GM21526 (cell line): ENCODE measurements at regions not wholly inside any gene's neighbourhood (a gene's known extent, or its start where the extent isn't known, plus 50 kb on each side); places are given as distances from the start of the nearest gene placed in this dataset.
"Not testable (repeated sequence)": the region's sequence is repeated elsewhere in the genome, so short reads cannot be mapped to it uniquely, and the experiment has no call there.

Experiments
- ATAC-seq: cut with Tn5 transposase; IDR thresholded peaks from one replicate; pipeline ENCODE4 v1.9.1; 2021; ENCODE audit warnings: moderate library complexity; ENCODE audit not compliant: unreplicated experiment, low FRiP score

DNA sequence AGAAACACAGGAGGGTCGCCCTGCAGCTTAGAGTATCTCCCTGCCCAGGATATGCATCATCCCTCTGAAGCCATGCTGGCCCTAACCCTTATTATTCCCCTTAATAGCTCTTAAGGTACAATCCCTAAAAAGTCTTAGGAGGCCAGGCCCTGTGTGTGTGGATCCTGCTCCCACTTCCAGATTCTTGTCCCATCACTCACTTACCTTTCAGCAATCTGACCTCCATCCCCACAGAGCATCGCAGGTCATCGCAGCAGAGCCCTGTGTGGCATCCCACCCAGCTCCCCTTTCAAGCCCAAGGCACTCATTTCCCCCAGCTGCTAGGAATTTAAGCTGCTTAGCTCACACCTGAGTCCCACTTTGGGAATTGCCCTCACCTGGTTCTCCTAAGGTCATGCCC, 223.8 kb upstream of the SMLR1 start:
- ATAC-seq, result no peak

DNA sequence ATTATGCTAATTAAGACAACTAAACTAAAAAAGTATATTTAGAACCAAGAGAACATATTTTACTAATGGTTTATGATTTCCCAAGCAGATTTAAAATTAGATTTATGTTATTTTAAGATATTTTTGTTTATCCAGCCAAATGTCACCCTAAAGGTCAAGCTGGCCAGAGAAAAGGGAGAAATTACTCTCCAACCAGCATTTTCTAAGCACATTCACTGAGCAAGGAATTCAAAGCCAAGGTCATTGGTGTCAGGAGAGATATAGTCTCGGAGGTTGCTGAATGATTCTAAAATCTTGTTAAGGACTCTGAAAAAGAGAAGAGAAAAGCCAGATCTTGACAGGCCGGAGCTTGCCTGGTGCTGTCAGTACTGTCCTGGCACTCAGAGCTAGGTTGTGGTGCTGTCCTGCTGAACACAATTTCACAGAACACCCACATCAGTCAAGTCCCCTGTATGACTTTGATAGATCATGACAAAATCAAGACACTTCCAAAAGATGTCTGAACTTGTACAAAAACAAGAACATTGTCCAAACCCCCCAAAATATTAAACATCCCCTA, 222.3 kb upstream of the SMLR1 start:
- ATAC-seq, result no peak

DNA sequence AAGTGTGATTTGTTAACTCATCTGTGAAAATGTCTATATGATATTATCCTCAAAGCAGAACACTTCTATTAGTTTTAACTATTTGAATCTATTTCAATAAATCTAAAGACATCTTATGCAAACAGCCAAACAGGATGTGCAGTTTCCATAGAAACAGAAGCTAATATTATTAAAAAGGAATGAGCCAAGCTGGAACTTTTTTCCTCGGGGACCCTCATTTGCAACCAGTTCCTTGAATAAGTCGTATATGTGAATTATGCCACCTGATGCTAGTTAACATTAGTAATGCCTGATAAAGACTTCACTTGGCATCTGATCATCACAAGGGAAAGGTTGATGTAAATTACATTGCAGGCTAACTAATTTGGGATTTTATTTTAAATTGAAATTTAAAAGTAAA, 216.9 kb upstream of the SMLR1 start:
- ATAC-seq, result no peak

DNA sequence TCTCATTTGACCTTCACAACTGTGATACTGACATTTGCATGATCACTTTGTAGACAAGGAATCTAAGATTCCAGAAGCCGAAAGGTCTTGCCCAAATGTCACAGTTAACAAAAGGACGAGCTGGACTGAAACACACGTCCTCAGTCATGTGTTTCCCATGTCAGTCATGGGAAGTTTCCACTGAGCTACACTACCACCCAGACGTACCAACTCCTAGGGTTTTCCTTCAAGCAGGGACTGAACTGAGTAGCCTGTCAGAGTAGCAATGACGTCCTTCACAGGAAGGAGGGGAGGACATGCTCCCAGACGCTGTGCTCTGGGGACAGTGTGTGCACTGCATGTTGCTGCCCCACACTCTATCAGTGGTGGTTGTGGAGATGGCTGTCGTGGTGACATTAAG, 215.8 kb upstream of the SMLR1 start:
- no peak for ATAC-seq

DNA sequence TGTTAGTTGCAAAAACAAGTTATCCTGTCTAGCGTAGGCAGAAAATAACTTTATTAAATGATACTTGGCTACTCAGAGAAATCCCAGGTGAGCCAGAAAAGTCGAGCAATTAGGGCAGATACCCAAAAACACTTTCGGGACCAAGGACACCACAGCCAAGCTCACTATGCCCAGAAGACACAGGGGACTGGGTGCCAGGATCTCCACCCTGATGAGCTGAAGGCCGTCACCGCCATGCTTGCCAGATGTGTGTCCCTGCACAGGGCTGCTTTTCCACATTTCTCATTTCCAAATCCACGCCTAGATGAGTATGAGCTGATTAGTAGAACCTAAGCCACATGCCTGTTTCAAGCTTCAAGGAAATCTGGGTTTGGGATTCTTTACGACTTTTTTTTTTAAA, 214.0 kb upstream of the SMLR1 start:
- no peak for ATAC-seq

DNA sequence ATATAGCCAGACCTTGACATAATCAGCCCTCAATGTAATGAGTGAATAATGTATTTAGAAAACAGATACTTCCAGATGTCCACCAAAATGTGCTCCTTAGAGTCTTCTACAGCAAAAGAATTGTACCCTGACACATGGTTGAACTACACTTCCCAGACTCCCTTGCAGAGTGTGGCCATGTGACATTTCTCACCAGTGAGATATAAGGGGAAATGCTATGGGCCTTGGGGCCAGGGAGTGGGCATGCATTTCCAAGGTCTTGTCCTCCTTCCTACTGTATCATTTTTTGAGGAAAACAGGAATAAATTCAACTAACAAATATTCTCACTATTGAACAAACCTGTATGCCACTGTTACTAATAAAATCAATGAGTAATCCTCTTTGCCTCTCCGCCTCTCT, 211.4 kb upstream of the SMLR1 start:
- ATAC-seq, result no peak

DNA sequence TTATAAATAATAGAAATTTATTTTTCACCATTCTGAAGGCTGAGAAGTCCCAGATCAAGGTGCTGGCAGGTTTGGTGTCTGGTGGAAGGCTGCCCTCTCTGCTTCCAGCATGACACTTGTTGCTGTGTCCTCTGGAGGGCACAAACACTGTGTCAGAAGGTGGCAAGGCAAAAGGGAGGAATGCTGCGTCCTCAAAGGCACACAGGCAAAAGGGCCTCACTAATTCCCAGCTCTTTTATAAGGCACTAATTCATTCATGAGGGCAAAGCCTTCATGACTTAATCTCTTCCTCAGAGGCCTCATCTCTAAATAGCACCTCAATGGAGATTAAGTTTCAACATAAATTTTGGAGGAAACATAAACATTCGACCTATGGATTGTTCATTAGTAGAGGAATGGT, 209.5 kb upstream of the SMLR1 start:
- no peak for ATAC-seq

DNA sequence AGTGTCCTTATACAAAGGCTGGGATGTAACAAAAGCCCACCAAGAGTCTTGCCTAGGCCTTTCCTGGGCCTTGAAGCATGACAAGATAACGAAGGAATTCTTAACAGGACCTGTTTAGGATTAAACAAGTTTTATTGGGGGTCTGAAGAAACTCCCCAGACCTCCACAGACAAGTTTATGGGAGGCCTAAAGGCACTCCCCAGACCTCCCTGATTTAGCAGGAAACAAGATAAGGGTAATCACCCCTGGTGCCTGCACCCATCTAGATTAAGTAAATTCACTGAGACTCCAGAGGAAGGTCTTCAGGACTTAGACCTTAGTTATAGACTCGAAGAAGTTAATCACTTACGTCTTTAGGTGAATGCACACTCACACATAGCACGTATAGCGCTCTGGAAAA, 208.4 kb upstream of the SMLR1 start:
- not testable (repeated sequence) for ATAC-seq

DNA sequence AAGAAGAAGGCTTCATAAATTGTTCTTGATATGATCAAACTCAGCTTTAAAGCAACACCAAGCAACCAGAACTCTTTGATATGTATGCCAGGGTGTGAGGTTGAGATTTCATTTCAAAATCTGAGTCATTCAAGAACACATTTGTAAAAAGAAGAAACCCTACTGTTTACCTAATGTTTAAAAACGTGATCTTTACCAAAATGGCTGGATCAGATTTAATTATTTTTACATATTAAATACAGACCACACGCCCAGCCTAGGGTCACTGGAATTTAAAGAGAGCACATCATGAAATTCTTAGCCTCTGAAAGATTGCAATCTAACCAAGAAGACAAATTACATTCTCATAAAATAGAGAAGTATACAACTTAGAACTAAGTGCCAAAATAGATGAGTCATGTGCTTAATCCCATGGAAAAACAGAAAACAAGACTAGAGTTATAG, 206.8 kb upstream of the SMLR1 start:
- no peak for ATAC-seq

DNA sequence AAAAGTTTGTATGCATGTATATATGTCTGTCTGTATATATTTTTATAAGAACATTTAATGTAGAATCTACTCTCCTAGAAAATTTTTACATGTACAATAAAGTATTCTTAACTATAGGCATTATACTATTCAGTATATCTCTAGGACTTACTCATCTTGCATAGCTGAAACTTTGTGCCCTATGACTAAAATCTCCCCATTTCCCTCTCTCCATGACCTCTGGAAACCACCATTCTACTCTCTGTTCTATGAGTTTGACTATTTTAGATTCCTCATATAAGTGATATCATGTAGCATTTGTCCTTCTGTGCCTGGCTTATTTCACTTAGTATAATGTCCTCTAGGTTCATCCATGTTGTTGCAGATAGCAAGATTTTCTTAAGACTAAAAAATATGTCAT, 205.1 kb upstream of the SMLR1 start:
- no peak for ATAC-seq

DNA sequence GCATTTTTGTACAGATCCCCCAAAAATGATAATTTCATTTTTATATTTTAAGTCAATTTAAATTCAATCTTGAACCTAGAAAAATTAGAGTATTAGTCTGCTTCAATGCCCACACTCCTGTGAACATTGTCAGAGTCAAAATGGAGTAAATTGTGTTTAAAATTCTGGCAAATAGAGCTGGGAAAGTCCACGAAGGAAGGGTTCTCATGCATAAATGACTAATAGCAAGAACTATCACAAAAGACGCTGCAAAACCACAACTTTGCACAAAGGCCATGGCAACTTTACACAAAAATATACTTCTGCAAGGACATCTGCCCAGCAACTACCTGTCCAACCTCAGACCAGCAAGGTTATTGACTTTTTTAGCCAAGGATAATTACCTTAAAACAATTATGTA, 203.2 kb upstream of the SMLR1 start:
- peak; percentile 43 for ATAC-seq

DNA sequence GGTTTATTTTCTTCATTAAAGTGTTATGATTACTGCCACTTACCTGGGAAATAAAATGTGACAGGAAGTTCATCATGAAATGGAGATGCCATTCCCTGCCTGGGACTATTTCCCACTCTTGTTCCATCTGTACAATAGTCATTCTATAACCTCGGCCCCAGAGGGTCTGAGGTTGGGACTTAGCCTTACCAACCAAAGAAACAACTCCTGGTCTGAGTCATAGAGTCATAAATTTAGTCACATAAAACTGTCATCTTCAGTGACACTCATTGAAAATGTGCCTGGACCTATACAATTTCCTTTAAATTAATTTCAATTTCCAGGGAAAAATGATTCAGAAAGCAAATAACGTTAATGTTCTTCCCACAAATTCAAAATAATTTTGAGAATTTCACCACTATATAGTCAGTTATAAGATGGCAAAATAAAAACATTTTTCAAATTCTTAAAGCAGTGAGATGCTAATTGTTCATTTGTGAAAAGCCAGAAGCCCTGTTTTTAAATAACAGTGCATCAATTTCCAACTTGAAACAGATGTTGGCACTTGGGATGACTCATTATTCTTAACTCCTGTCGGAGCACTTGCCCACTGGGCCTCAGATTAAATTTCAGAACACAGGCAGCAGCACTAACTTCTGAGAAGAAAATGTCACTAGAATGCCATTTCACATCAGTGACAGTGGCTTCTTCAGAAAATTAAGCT, 201.2 kb upstream of the SMLR1 start:
- peak; percentile 72 for ATAC-seq

DNA sequence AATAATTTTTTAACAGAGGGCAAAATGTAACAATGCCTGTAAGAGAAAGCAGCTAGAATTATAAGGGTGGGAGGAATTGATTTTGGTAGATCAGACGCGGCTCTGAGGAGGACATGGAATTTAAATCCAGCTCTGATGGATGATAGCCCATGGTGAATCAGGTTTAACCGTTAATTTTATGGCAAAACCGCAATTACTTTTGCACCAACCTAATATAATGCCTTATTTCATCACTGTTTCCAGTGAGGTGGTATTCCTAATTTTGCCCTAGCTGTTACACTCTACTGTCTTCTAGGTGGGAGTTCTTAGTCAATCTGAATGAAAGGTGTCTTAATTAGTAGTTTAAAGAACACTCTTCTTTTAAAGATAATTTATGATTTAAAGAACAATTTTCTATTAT, 198.3 kb upstream of the SMLR1 start:
- no peak for ATAC-seq

DNA sequence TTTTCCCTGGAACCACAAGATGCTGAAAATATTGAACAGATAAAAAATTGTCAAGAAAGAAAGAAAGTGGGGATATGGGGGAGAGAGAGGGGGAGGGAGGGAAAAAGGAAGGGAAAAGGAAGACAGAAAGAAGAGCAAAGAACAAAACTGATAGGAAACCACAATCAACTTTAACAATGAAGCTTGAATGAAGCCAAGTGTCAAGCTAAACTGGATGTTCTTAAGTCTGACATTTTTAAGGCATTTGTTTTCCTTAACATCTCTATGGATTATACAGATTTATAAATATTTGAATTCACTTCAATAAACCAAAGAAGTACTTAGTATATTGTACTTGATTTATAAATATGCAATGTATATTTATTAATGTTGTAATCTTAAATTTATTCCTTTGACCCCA, 197.6 kb upstream of the SMLR1 start:
- ATAC-seq, result no peak

DNA sequence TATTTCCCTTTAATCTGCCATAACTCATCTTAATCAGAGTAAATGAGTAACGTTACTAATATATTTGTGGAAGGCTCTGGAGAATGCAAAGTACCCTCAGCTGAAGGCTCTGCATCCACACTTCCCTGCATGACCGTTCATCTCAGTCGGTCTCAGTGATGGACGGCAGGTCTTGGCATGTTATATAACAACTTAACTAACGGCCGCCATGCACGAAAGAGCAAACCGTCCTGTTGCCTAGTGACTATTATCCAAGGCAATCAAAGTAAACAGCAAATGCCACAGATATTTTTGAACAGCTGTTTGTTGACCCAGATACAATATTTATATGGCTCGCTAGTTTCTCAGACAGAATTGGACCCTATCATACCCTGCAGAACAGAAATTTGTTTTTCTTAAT, 194.9 kb upstream of the SMLR1 start:
- ATAC-seq, result no peak

DNA sequence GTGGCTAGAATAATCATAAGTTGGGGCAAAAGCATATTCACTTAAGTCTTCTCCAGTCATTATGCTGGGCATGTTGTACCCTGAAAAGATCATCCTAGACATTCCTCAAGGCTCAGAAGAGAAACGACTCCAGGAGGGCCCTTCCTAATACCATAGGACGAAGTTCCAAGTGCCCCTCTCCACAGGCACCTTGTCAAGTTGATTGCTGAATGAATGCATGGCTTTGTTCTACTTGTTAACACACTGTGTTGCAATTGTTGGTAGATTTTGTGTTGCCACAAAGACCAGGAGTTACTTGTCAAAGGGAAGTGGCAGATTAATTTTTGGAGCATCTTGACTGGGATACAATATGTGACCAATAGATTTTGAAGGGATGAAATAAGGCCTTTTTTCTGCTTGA, 194.3 kb upstream of the SMLR1 start:
- no peak for ATAC-seq

DNA sequence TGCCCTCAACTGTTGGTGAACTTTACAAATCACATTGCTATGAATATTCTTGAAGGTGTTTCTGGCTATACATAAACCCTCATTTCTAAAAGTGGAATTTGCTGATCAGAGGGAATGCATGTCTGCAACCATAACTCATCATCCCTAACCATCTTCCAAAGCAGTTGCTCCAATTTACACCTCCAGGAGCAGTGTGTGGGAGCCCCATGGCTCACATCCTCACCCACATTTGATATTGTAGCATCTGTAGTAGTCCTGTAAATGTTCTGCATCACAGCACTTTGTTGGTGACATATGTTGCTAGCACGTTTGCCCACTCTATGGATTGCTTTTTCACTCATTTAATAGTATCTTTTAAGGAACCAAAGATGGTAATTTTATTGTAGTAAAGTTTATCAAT, 183.8 kb upstream of the SMLR1 start:
- ATAC-seq, result no peak

DNA sequence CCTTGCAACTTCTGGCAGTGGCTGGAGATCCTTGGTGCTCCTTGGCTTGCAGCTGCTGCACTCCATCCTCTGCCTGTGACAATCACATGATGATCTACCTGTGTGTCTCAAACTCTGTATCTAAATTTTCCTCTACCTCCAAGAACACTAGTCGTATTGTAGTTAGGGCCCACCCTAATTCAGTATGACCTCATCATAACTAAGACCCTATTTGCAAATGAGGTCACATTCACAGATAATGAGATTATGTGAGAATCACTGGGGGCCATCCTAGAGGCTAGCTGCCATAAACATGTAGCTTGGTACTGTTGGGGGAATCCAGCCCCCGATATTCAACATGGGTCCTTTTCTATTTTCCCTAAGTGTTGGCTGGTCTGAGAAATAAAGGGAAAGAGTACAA, 183.0 kb upstream of the SMLR1 start:
- no peak for ATAC-seq

DNA sequence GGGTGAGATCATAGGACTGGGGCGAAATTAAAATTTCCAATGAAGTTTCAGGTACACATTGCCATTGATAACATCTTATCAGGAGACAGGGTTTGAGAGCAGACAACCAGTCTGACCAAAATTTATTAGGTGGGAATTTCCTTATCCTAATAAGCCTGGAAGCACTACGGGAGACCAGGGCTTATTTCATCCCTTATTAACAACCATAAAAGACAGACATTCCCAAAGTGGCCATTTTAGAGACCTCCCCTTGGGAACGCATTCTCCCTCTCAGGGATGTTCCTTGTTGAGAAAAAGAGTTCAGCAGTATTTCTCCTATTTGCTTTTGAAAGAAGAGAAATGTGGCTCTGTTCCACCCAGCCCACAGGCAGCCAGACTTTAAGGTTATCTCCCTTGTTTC, 182.4 kb upstream of the SMLR1 start:
- not testable (repeated sequence) for ATAC-seq

DNA sequence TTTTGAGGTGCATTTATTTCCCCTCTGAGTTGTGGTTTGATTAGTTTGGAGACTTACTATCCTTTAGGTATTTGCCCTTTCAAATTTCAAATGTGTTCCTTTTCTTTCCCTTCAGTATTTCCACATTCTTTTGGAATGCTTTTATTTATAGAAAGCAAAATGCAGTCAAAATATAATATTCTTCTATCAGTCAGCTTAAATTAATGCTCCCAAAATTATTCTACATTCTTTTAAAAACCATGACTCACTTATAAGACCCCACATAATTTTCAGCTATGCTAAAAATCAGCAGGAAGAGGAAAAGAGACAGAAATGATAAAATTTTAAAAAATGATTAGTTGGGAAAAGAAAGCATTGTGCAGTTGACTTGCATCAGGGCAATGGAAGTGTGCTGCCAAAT, 180.0 kb upstream of the SMLR1 start:
- no peak for ATAC-seq

DNA sequence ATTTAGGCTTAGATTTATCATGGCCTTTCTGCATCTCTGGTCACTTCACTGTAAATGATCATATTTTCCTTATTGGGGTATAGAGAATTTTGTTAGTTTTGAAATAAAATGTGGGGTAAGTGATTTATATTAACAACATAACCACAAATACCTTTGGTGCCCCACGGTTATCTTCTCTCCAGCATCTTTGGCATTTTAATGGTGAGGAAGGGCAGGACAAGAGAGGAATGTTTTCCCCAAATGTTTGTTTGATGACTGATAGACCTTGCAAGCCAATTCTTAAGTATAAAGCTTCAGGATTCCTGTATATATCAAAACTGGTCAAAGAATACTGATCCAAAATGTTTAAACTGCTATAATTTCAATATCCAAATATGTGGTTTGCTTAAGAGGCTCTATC, 171.6 kb upstream of the SMLR1 start:
- ATAC-seq, result no peak

DNA sequence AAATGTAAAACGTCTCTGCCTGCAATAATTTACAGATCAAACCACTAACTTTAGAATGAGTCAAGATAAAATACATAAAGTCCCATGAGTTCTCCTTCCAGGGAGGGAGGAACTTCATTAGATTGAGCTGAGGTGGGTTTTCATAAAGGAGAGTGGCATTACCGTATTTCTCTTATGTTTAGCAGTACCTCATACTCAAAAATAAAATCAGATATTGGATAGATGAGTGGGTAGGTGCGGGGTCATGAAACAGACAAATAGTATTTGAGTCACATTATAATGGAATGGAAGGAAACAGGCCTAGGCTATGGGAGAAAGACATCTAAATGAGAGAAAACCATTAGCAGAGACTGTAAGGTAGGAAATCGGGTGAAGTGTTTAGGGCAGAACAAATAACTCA, 166.1 kb upstream of the SMLR1 start:
- no peak for ATAC-seq

DNA sequence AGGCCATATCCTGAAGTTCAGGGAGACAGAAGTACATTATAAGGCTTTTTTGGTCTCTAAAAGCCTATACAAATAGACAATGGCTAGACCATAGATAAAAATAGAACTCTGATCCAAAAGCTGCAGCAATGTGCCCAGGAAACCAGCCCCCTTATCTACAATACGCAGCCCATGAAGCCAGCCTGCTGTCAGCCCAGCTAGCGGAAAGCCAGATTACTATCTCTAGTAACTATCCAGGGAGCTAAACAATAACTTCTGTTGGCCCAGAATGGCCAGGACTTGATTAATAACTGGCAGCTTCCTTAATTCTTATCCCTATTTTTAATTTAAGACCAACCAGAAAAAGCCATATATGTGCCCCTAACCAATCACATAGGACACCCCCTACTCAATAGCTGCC, 160.4 kb upstream of the SMLR1 start:
- no peak for ATAC-seq
